HG02852 (cell line): ENCODE measurements at regions not wholly inside any gene's neighbourhood (a gene's known extent, or its start where the extent isn't known, plus 50 kb on each side); places are given as distances from the start of the nearest gene placed in this dataset.

Experiments
- ATAC-seq: cut with Tn5 transposase; IDR thresholded peaks from one replicate; pipeline ENCODE4 v1.9.1; 2021; ENCODE audit warnings: mild to moderate bottlenecking, moderate library complexity; ENCODE audit not compliant: unreplicated experiment

- no peak for ATAC-seq
Observed at GRCh38 chr7:49718760-49719159, 54.7 kb upstream of the VWC2 start.

GRCh38 chr7:49721441-49721840, 52.0 kb upstream of the VWC2 start:
- no peak for ATAC-seq
